Gastroesophageal sphincter (tissue), 3 donors: ENCODE measurements at regions not wholly inside any gene's neighbourhood (a gene's known extent, or its start where the extent isn't known, plus 50 kb on each side); places are given as distances from the start of the nearest gene placed in this dataset.

Experiments
- EP300 ChIP-seq: sonication (generic); formaldehyde crosslinking; IDR thresholded peaks from one replicate; pipeline ENCODE4 v1.6.1; 2017; ENCODE audit warnings: antibody characterized with exemption, mild to moderate bottlenecking
- POLR2AphosphoS5 ChIP-seq: sonication (generic); formaldehyde crosslinking; IDR thresholded peaks from one replicate; pipeline ENCODE4 v1.6.1; 2017; ENCODE audit warnings: antibody characterized with exemption
- TF ChIP-seq, protein P1 (sequence below), 4 experiments: fragments of 200-600 bp in 2 of 4; fragments of 450-650 bp in 2 of 4; sonication (generic) in 1 of 4; IDR thresholded peaks; one replicate each; pipeline ENCODE4 v1.5.1; 2017 to 2019; ENCODE audit warnings: antibody characterized with exemption in 4 of 4, mild to moderate bottlenecking in 2 of 4, moderate library complexity in 2 of 4

DNA sequence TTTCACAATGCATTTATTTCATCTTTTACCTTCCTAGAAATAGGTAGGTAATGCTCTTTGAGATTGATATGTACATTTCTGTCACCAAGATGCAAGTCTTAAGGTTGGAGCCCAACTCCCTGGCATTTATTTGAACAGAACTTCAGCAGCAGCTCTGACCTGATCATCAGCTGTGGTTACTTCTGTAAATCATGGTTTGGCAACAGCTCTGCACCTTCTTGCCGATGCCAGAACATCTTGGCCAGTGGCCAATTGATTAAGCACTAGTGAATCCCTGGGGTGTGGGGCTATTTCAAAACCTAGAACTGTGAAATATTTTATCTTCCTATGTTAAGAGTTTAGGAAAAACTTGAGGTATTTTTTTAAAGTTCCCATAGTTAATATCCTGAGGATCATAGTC, 124.8 kb upstream of the NYAP2 start:
- TF ChIP-seq, protein P1, sequence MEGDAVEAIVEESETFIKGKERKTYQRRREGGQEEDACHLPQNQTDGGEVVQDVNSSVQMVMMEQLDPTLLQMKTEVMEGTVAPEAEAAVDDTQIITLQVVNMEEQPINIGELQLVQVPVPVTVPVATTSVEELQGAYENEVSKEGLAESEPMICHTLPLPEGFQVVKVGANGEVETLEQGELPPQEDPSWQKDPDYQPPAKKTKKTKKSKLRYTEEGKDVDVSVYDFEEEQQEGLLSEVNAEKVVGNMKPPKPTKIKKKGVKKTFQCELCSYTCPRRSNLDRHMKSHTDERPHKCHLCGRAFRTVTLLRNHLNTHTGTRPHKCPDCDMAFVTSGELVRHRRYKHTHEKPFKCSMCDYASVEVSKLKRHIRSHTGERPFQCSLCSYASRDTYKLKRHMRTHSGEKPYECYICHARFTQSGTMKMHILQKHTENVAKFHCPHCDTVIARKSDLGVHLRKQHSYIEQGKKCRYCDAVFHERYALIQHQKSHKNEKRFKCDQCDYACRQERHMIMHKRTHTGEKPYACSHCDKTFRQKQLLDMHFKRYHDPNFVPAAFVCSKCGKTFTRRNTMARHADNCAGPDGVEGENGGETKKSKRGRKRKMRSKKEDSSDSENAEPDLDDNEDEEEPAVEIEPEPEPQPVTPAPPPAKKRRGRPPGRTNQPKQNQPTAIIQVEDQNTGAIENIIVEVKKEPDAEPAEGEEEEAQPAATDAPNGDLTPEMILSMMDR (IDR thresholded peaks at IDR 0.05) = no peak
- TF ChIP-seq POLR2AphosphoS5 (no peak), EP300 (no peak)
